Fibroblast of pulmonary artery (primary cell): ENCODE measurements at regions not wholly inside any gene's neighbourhood (a gene's known extent, or its start where the extent isn't known, plus 50 kb on each side); places are given as distances from the start of the nearest gene placed in this dataset.

ENCODE experiments used
- DNase-seq: peaks from one replicate; pipeline ENCODE4 v3.0.0-alpha.2; 2010; ENCODE audit warnings: low read depth
- H3K4me3 ChIP-seq: replicated peaks from 2 replicates; pipeline ENCODE4 v1.5.1; 2011; ENCODE audit warnings: low read depth, mild to moderate bottlenecking, control low read depth, low read length, moderate library complexity
- TF ChIP-seq, protein P1 (sequence below): IDR thresholded peaks from 2 replicates; pipeline ENCODE4 v1.5.1; 2011; ENCODE audit warnings: mild to moderate bottlenecking, control low read depth, low read length, inconsistent platforms; ENCODE audit errors: missing control alignments

DNA sequence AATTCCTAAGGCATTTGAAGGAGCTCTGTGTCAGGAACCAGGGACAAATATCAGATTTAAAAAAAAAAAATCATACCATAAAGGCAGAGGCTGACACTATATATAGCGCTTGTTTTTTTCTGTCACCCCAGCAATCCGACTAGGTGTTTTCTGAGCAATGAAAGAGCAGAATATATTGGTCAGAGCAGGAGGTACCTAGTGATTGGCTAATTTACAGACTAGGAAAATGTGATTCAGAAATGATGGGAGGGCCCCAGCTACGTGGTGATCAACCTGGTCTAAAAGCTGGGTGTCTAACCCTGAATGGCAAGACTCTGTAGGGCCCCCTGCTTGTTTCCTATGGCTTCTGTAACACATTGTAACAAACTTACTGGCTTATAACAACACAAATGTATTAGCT, 195.5 kb upstream of the XYLT1 start:
- H3K4me3 ChIP-seq: no peak overlapping the region
- TF ChIP-seq, protein P1, sequence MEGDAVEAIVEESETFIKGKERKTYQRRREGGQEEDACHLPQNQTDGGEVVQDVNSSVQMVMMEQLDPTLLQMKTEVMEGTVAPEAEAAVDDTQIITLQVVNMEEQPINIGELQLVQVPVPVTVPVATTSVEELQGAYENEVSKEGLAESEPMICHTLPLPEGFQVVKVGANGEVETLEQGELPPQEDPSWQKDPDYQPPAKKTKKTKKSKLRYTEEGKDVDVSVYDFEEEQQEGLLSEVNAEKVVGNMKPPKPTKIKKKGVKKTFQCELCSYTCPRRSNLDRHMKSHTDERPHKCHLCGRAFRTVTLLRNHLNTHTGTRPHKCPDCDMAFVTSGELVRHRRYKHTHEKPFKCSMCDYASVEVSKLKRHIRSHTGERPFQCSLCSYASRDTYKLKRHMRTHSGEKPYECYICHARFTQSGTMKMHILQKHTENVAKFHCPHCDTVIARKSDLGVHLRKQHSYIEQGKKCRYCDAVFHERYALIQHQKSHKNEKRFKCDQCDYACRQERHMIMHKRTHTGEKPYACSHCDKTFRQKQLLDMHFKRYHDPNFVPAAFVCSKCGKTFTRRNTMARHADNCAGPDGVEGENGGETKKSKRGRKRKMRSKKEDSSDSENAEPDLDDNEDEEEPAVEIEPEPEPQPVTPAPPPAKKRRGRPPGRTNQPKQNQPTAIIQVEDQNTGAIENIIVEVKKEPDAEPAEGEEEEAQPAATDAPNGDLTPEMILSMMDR: no peak
- DNase-seq: no peak

DNA sequence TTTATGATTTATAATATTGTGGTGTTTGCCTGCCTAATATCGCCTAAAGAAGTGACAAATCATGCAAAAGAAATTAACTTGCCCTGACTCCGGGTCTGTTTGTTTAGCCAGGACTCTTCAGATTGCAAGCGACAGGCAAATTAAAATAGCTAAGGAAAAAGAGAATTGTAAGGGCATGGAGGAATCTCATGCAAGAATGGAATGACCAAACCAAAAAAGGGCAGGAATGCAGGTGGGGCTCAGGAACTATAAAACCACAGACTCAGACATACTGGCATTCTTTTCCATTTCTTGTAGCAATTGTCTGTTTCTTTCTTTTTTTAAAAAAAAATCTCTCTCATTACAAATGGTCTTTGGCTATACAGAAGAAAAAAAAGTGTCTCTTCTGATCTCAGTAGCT, 188.1 kb upstream of the XYLT1 start:
- no peak for DNase-seq
- TF ChIP-seq, protein P1: no peak
- H3K4me3 ChIP-seq: no peak overlapping the region

DNA sequence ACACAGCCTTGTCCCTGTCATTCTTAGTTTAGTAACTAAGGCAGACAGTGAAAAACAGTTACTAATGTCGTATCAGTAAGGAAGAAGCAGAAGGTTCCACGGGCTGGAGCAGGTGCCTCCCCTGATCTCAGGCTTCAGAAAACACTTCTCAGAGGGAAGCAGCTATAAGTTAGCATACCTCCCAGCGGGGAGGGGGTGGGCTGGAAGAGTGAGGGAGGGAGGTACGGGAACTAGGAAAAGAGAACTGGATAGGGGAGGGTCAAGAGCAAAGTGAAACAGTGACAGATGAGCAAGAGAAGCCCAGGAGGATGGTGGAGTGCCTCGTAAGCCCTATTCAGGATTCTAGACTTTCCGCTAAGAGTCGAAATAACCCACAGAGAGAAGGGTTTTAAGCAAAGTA, 186.3 kb upstream of the XYLT1 start:
- H3K4me3 ChIP-seq: no peak overlapping the region
- no peak for DNase-seq
- TF ChIP-seq, protein P1: no peak

DNA sequence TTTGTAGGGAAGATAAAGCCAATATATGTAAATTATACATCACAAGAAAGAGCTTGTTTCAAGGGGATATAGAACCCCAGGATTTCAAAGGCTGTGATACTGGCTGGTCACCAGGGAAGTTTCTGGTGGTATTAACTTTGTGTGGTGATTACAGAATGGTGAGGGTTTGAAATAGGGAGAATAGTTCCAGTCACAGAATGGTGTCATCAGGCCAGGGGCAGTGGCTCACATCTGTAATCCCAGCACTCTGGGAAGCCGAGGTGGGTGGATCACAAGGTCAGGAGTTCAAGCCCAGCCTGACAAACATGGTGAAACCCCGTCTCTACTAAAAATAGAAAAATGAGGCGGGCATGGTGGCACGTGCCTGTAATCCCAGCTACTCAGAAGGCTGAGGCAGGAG, 183.8 kb upstream of the XYLT1 start:
- TF ChIP-seq, protein P1: no peak

DNA sequence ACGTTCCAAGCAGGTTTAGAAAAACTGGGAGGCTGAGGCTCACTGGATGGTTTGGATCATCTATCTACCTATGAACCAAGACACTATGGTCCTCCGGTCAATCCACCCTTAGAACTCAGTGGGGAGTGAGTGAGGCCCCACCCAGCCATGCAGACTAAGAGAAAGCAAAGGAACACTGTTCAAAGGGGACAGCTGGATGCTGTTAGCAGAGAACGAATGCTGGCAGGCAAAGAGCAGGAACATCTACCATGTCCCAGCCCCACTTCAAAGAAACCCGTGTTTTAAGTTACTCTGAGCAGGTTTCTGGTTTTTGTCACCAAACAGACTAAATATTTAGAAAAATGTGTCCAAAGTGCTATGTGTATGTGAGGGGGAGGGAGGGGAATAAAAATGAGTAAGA, 183.4 kb upstream of the XYLT1 start:
- TF ChIP-seq, protein P1: no peak
- H3K4me3 ChIP-seq: no peak overlapping the region
- no peak for DNase-seq

More for the DNA sequence above, 183.8 kb upstream of the XYLT1 start:
- DNase-seq: no peak
- no peak overlapping the region for H3K4me3 ChIP-seq

DNA sequence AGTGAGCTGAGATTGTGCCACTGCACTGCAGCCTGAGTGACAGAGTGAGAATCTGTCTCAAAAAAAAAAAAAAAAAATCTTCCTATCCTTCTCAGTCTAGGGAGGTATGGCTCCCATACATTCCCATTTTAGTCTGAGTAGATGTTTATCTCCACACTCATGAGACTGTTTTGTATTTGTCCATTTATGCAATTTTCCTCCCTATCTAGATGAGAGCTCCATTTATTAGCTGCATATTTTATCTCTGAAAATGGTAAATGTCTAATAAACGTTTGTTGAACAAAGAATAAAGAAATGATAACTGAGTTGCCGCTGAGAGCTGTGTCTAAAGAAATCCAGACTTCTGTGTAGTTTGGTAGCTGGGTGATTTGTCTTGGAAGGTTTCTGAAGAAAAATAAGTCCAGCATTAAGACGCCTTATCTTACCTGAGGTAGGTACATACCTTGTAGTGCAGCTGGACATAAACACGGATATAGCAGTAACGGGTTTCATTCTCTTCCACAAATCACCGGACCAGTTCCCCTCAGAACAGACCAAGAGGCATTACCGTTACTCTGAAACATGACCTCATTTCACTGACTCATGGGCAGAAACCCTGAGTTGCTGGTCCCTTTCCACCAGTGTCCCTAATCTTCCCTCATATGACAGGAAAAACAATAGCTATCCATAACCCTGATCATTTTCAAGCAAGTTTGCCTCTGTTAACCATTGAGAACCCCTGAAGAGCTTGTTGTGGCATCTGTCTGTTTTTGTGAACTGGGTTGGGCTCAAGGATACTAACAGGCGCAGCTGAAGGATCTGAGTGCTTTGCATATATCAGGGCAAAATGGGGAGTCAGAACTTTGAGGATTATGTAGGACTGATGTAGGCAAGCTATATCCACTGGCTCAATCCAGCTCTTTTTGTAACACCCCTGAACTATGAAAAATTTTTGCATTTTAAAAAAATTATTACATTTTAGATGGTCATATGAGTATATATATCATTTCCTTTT, 177.4 kb upstream of the XYLT1 start:
- TF ChIP-seq, protein P1: no peak
- no peak overlapping the region for H3K4me3 ChIP-seq
- DNase-seq: no peak
